DND-41 (cell line): ENCODE measurements at regions not wholly inside any gene's neighbourhood (a gene's known extent, or its start where the extent isn't known, plus 50 kb on each side); places are given as distances from the start of the nearest gene placed in this dataset.

Source experiments
- ATAC-seq: fragments of 200-7000 bp; cut with Tn5 transposase; 3 replicates; pipeline ENCODE4 v1.9.1; 2021; ENCODE audit warnings: low read depth; ENCODE audit not compliant: insufficient read depth
- DNase-seq: peaks from one replicate; pipeline ENCODE4 v3.0.0-alpha.2; 2020
- H2AFZ ChIP-seq: 2 replicates; pipeline ENCODE4 v1.6.0; 2012; ENCODE audit warnings: low read depth, low read length
- H3K27ac ChIP-seq: 2 replicates; pipeline ENCODE4 v1.5.1; 2012; ENCODE audit warnings: low read length, inconsistent platforms
- H3K27me3 ChIP-seq: fragments of 200-600 bp; sonication (generic); 2 replicates; pipeline ENCODE4 v1.6.0; 2012; ENCODE audit warnings: low read length, mild to moderate bottlenecking, inconsistent platforms; ENCODE audit not compliant: insufficient read depth, poor library complexity
- H3K36me3 ChIP-seq: 2 replicates; pipeline ENCODE4 v1.5.1; 2012; ENCODE audit warnings: low read length, inconsistent platforms; ENCODE audit not compliant: insufficient read depth
- H3K4me1 ChIP-seq: 2 replicates; pipeline ENCODE4 v1.5.1; 2012; ENCODE audit warnings: mild to moderate bottlenecking, low read length; ENCODE audit not compliant: insufficient read depth
- H3K4me2 ChIP-seq: 2 replicates; pipeline ENCODE4 v1.6.0; 2012; ENCODE audit warnings: mild to moderate bottlenecking, moderate library complexity, low read length, inconsistent platforms; ENCODE audit not compliant: insufficient read depth
- H3K4me3 ChIP-seq, 2 experiments: fragments of 200-600 bp in 1 of 2; shearing (Covaris generic) in 1 of 2; 2 replicates each; pipeline ENCODE4 v1.5.1; 2012 to 2016; ENCODE audit warnings: inconsistent platforms in 2 of 2, low read length in 2 of 2, mild to moderate bottlenecking in 2 of 2, low read depth in 1 of 2, moderate library complexity in 1 of 2
- H3K79me2 ChIP-seq: 2 replicates; pipeline ENCODE4 v1.6.0; 2012; ENCODE audit warnings: low read length, inconsistent platforms; ENCODE audit not compliant: insufficient read depth
- H3K9ac ChIP-seq: 2 replicates; pipeline ENCODE4 v1.6.0; 2012; ENCODE audit warnings: low read depth, mild to moderate bottlenecking, inconsistent platforms, low read length, moderate library complexity
- H3K9me3 ChIP-seq: 2 replicates; pipeline ENCODE4 v1.5.1; 2012; ENCODE audit warnings: low read length, moderate library complexity, mild to moderate bottlenecking, inconsistent platforms; ENCODE audit not compliant: insufficient read depth, severe bottlenecking
- H4K20me1 ChIP-seq: 2 replicates; pipeline ENCODE4 v1.6.0; 2012; ENCODE audit warnings: low read length; ENCODE audit not compliant: insufficient read depth
- CTCF ChIP-seq: IDR thresholded peaks from 2 replicates; pipeline ENCODE4 v1.5.1; 2012; ENCODE audit warnings: borderline replicate concordance, low read length, moderate library complexity, mild to moderate bottlenecking; ENCODE audit not compliant: poor library complexity, severe bottlenecking; ENCODE audit errors: extremely low read depth
- EZH2 ChIP-seq: IDR thresholded peaks from 3 replicates; pipeline ENCODE4 v1.6.1; 2012; ENCODE audit warnings: borderline replicate concordance, low read depth, mild to moderate bottlenecking, moderate library complexity, low read length, inconsistent platforms; ENCODE audit not compliant: severe bottlenecking

DNA sequence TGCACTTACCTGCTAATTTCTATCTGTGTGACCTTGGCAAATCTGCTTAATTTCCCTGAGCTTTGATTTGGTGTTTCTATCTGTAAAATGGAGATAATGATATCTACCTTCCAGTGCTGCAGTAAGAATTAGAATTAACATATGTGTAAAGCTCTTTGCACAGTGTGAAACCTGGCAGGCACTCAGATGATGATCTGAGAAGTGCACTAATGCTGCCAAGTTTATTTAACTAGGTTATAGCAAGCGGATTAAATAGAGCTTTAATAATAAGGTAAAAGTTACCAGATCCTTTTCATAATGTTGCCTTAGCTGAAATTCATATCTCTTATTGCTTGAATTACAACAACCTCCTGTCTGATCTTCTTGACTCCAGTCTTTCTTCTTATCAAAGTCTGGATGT, 315.3 kb upstream of the CD180 start:
- Histone ChIP-seq H3K4me3 (no peak overlapping the region), H3K36me3 (no peaks in the 10 kb centered on the region), H3K4me2 (no peak overlapping the region), H4K20me1 (no peaks in the 10 kb centered on the region), H2AFZ (no peak overlapping the region), H3K4me1 (peaks cover 29% of the 10 kb centered on the region), H3K79me2 (no peaks in the 10 kb centered on the region), H3K27me3 (no peaks in the 10 kb centered on the region), H3K9ac (no peak overlapping the region), H3K27ac (no peak overlapping the region), H3K9me3 (no peaks in the 10 kb centered on the region)
- no peak for ATAC-seq
- TF ChIP-seq CTCF (no peak), EZH2 (no peak)
- DNase-seq: no peak

- Histone ChIP-seq H3K36me3 (no peaks in the 10 kb centered on the region), H3K27me3 (no peaks in the 10 kb centered on the region), H2AFZ (peak overlapping the region; percentile 16; the same call in 1 of the 2 replicates), H3K4me2 (no peak overlapping the region), H3K4me3 (no peak overlapping the region), H4K20me1 (no peaks in the 10 kb centered on the region), H3K9me3 (no peaks in the 10 kb centered on the region), H3K9ac (no peak overlapping the region), H3K79me2 (no peaks in the 10 kb centered on the region), H3K4me1 (peaks cover 20% of the 10 kb centered on the region), H3K27ac (no peak overlapping the region)
- DNase-seq: no peak
- TF ChIP-seq CTCF: no peak
- no peak for TF ChIP-seq EZH2
- no peak for ATAC-seq
Measured at GRCh38 chr5:67510204-67510603, 313.6 kb upstream of the CD180 start.

GRCh38 chr5:67509402-67510186, 313.0 kb upstream of the CD180 start:
- Histone ChIP-seq H3K4me2 (no peak overlapping the region), H3K27ac (no peak overlapping the region), H3K9me3 (no peaks in the 10 kb centered on the region), H4K20me1 (no peaks in the 10 kb centered on the region), H3K9ac (no peak overlapping the region), H3K36me3 (no peaks in the 10 kb centered on the region), H3K79me2 (no peaks in the 10 kb centered on the region), H3K27me3 (no peaks in the 10 kb centered on the region), H2AFZ (peak overlapping the region; percentile 16; the same call in 1 of the 2 replicates), H3K4me3 (no peak overlapping the region), H3K4me1 (peaks cover 14% of the 10 kb centered on the region)
- TF ChIP-seq CTCF (no peak), EZH2 (no peak)
- ATAC-seq: no peak
- DNase-seq: no peak
